ENCODE measurements at regions not wholly inside any gene's neighbourhood (a gene's known extent, or its start where the extent isn't known, plus 50 kb on each side); places are given as distances from the start of the nearest gene placed in this dataset.

DNA sequence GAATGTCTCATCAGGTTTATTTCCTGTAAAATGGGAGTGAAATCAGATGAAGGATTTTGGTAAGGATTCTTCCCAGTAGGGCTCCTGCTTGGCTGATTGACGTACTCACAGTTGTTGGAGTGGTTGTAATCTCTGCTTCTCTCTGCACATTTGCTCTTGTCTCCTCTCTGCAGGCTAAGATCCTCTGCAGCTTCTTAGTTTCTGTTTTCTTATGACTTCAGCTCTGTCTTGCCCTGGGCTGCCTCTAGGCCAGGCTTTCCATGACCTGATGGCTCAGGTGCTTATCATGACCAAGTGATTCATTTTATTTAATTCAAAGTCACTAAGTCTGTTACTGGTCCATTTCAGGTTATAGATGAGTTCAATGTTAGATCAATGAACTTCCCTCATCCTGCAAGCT, 394.5 kb upstream of the DDHD1 start:
- TF ChIP-seq ZNF507 (tag; conservative IDR thresholded peaks at IDR 0.05) (no peak), ZSCAN29 (IDR thresholded peaks at IDR 0.05) (no peak), SRSF1 (IDR thresholded peaks at IDR 0.05; ENCODE audit: low read depth, low read length) (no peak), HCFC1 (IDR thresholded peaks at IDR 0.05; ENCODE audit: low read depth, low read length) (no peak), SMARCB1 (IDR thresholded peaks at IDR 0.05; ENCODE audit: insufficient read length, low read depth) (no peak), NR1H2 (CRISPR knock-in tag; IDR thresholded peaks at IDR 0.05) (no peak), SIN3A (IDR thresholded peaks at IDR 0.05; ENCODE audit: borderline replicate concordance in 2 of 2, control insufficient read depth in 1 of 2, low read depth in 2 of 2, low read length in 2 of 2) (no peak), ZNF785 (CRISPR knock-in tag; IDR thresholded peaks at IDR 0.05) (no peak), NCOA6 (IDR thresholded peaks at IDR 0.05) (no peak), TARDBP (IDR thresholded peaks at IDR 0.05) (no peak), YY1 (IDR thresholded peaks at IDR 0.05; ENCODE audit: borderline replicate concordance in 1 of 3, control insufficient read depth in 1 of 3, extremely low read depth in 1 of 3, insufficient read depth in 3 of 3, insufficient read length in 1 of 3, insufficient replicate concordance in 2 of 3, low read depth in 1 of 3, low read length in 2 of 3) (no peak), XRCC5 (IDR thresholded peaks at IDR 0.05; ENCODE audit: low read depth, low read length) (no peak)
- TF ChIP-seq, protein P1, sequence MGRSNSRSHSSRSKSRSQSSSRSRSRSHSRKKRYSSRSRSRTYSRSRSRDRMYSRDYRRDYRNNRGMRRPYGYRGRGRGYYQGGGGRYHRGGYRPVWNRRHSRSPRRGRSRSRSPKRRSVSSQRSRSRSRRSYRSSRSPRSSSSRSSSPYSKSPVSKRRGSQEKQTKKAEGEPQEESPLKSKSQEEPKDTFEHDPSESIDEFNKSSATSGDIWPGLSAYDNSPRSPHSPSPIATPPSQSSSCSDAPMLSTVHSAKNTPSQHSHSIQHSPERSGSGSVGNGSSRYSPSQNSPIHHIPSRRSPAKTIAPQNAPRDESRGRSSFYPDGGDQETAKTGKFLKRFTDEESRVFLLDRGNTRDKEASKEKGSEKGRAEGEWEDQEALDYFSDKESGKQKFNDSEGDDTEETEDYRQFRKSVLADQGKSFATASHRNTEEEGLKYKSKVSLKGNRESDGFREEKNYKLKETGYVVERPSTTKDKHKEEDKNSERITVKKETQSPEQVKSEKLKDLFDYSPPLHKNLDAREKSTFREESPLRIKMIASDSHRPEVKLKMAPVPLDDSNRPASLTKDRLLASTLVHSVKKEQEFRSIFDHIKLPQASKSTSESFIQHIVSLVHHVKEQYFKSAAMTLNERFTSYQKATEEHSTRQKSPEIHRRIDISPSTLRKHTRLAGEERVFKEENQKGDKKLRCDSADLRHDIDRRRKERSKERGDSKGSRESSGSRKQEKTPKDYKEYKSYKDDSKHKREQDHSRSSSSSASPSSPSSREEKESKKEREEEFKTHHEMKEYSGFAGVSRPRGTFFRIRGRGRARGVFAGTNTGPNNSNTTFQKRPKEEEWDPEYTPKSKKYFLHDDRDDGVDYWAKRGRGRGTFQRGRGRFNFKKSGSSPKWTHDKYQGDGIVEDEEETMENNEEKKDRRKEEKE (IDR thresholded peaks at IDR 0.05; ENCODE audit: borderline replicate concordance in 1 of 2, control insufficient read depth in 1 of 2, low read depth in 2 of 2, low read length in 1 of 2): no peak
- TF ChIP-seq, protein P2, sequence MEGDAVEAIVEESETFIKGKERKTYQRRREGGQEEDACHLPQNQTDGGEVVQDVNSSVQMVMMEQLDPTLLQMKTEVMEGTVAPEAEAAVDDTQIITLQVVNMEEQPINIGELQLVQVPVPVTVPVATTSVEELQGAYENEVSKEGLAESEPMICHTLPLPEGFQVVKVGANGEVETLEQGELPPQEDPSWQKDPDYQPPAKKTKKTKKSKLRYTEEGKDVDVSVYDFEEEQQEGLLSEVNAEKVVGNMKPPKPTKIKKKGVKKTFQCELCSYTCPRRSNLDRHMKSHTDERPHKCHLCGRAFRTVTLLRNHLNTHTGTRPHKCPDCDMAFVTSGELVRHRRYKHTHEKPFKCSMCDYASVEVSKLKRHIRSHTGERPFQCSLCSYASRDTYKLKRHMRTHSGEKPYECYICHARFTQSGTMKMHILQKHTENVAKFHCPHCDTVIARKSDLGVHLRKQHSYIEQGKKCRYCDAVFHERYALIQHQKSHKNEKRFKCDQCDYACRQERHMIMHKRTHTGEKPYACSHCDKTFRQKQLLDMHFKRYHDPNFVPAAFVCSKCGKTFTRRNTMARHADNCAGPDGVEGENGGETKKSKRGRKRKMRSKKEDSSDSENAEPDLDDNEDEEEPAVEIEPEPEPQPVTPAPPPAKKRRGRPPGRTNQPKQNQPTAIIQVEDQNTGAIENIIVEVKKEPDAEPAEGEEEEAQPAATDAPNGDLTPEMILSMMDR (IDR thresholded peaks at IDR 0.05 in 2 of 3, conservative IDR thresholded peaks at IDR 0.05 in 1 of 3; ENCODE audit: insufficient read depth in 2 of 3, low read depth in 1 of 3, low read length in 3 of 3): no peak
